Sigmoid colon (tissue), 4 donors: ENCODE measurements at regions not wholly inside any gene's neighbourhood (a gene's known extent, or its start where the extent isn't known, plus 50 kb on each side); places are given as distances from the start of the nearest gene placed in this dataset.

Experiments used
- EP300 ChIP-seq, 4 donors: sonication (generic); formaldehyde crosslinking; IDR thresholded peaks; one replicate each; pipeline ENCODE4 v1.6.1; 2017; ENCODE audit warnings: antibody characterized with exemption in 4 of 4
- POLR2A ChIP-seq, 2 donors: fragments of 450-650 bp; IDR thresholded peaks; one replicate each; pipeline ENCODE4 v1.6.1; 2016; ENCODE audit warnings: antibody characterized with exemption in 2 of 2, mild to moderate bottlenecking in 2 of 2, moderate library complexity in 2 of 2
- POLR2AphosphoS5 ChIP-seq, 4 donors: sonication (generic); formaldehyde crosslinking; IDR thresholded peaks; one replicate each; pipeline ENCODE4 v1.6.1; 2017; ENCODE audit warnings: antibody characterized with exemption in 4 of 4
- TF ChIP-seq, protein P1 (sequence below), 4 experiments: fragments of 450-650 bp in 3 of 4; fragments of 200-600 bp in 1 of 4; IDR thresholded peaks; one replicate each; pipeline ENCODE4 v1.5.1; 2016 to 2019; ENCODE audit warnings: antibody characterized with exemption in 4 of 4, mild to moderate bottlenecking in 3 of 4, moderate library complexity in 2 of 4

DNA sequence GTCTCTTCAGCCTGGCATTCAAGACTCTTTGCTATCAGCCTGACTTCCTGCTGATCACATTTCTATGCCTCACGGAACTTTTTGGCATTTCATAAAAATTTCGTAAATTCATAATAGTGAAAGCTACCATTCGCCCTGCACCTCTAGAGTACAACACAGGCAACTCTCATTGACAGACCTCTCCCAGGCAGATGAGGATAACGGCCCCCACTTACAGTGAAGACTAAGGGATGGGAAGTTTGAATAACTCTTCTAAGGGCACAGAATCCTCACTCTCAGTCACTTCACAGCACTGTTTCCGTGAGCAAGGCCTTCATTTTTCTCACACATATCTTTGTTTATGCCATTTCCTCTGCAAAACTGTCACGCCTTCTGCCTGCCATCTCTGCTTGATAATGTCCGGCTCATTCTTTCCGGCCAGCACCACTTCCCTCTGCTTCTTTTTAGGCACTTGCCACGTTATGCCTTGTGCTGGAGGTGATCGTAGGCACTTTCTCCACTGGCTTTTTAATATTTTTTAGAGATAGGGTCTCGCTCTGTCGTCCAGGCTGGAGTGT lies 224.1 kb upstream of the HES1 start:
- TF ChIP-seq, protein P1, sequence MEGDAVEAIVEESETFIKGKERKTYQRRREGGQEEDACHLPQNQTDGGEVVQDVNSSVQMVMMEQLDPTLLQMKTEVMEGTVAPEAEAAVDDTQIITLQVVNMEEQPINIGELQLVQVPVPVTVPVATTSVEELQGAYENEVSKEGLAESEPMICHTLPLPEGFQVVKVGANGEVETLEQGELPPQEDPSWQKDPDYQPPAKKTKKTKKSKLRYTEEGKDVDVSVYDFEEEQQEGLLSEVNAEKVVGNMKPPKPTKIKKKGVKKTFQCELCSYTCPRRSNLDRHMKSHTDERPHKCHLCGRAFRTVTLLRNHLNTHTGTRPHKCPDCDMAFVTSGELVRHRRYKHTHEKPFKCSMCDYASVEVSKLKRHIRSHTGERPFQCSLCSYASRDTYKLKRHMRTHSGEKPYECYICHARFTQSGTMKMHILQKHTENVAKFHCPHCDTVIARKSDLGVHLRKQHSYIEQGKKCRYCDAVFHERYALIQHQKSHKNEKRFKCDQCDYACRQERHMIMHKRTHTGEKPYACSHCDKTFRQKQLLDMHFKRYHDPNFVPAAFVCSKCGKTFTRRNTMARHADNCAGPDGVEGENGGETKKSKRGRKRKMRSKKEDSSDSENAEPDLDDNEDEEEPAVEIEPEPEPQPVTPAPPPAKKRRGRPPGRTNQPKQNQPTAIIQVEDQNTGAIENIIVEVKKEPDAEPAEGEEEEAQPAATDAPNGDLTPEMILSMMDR (IDR thresholded peaks at IDR 0.05): no peak
- no peak for TF ChIP-seq POLR2A (IDR thresholded peaks at IDR 0.05)
- TF ChIP-seq POLR2AphosphoS5 (IDR thresholded peaks at IDR 0.05): no peak
- TF ChIP-seq EP300 (IDR thresholded peaks at IDR 0.05): no peak
